ENCODE measurements at regions not wholly inside any gene's neighbourhood (a gene's known extent, or its start where the extent isn't known, plus 50 kb on each side); places are given as distances from the start of the nearest gene placed in this dataset.

- Histone ChIP-seq H3K4me1 (ENCODE audit: control insufficient read depth in 2 of 2, insufficient read depth in 2 of 2, low read length in 2 of 2) (no peaks in the 10 kb centered on the region), H3K4me3 (ENCODE audit: low read length in 2 of 2) (no peak overlapping the region), H3K36me3 (ENCODE audit: control insufficient read depth in 2 of 2, insufficient read depth in 2 of 2, low read length in 2 of 2) (no peaks in the 10 kb centered on the region), H3K9me3 (ENCODE audit: control insufficient read depth in 2 of 2, low read length in 2 of 2) (no peaks in the 10 kb centered on the region), H3K27ac (ENCODE audit: low read depth in 2 of 2, low read length in 2 of 2) (no peak overlapping the region), H3K9ac (ENCODE audit: low read depth in 1 of 2, low read length in 2 of 2) (no peak overlapping the region), H3K27me3 (ENCODE audit: control insufficient read depth in 2 of 2, insufficient read depth in 2 of 2, low read length in 2 of 2) (no peaks in the 10 kb centered on the region)
Measured at GRCh38 chr1:29542548-29542947, 306.2 kb downstream of the PTPRU start.

GRCh38 chr1:29541631-29542030 is 305.3 kb downstream of the PTPRU start:
- no peaks in the 10 kb centered on the region for H3K4me1 ChIP-seq (ENCODE audit: control insufficient read depth in 2 of 2, insufficient read depth in 2 of 2, low read length in 2 of 2)
- H3K9ac ChIP-seq (ENCODE audit: low read depth in 1 of 2, low read length in 2 of 2), result no peak overlapping the region
- H3K27me3 ChIP-seq (ENCODE audit: control insufficient read depth in 2 of 2, insufficient read depth in 2 of 2, low read length in 2 of 2), result no peaks in the 10 kb centered on the region
- no peaks in the 10 kb centered on the region for H3K9me3 ChIP-seq (ENCODE audit: control insufficient read depth in 2 of 2, low read length in 2 of 2)
- no peak overlapping the region for H3K4me3 ChIP-seq (ENCODE audit: low read length in 2 of 2)
- no peak overlapping the region for H3K27ac ChIP-seq (ENCODE audit: low read depth in 2 of 2, low read length in 2 of 2)
- H3K36me3 ChIP-seq (ENCODE audit: control insufficient read depth in 2 of 2, insufficient read depth in 2 of 2, low read length in 2 of 2), result no peaks in the 10 kb centered on the region

- H3K4me1 ChIP-seq (ENCODE audit: control insufficient read depth in 2 of 2, insufficient read depth in 2 of 2, low read length in 2 of 2), result no peaks in the 10 kb centered on the region
- no peak overlapping the region for H3K9ac ChIP-seq (ENCODE audit: low read depth in 1 of 2, low read length in 2 of 2)
- H3K27ac ChIP-seq (ENCODE audit: low read depth in 2 of 2, low read length in 2 of 2), result no peak overlapping the region
- no peaks in the 10 kb centered on the region for H3K9me3 ChIP-seq (ENCODE audit: control insufficient read depth in 2 of 2, low read length in 2 of 2)
- H3K4me3 ChIP-seq (ENCODE audit: low read length in 2 of 2), result no peak overlapping the region
- no peaks in the 10 kb centered on the region for H3K27me3 ChIP-seq (ENCODE audit: control insufficient read depth in 2 of 2, insufficient read depth in 2 of 2, low read length in 2 of 2)
- no peaks in the 10 kb centered on the region for H3K36me3 ChIP-seq (ENCODE audit: control insufficient read depth in 2 of 2, insufficient read depth in 2 of 2, low read length in 2 of 2)
Measured at GRCh38 chr1:29540801-29541357, 304.6 kb downstream of the PTPRU start.

- no peak overlapping the region for H3K4me3 ChIP-seq (ENCODE audit: low read length in 2 of 2)
- H3K27me3 ChIP-seq (ENCODE audit: control insufficient read depth in 2 of 2, insufficient read depth in 2 of 2, low read length in 2 of 2), result no peaks in the 10 kb centered on the region
- no peaks in the 10 kb centered on the region for H3K4me1 ChIP-seq (ENCODE audit: control insufficient read depth in 2 of 2, insufficient read depth in 2 of 2, low read length in 2 of 2)
- no peak overlapping the region for H3K9ac ChIP-seq (ENCODE audit: low read depth in 1 of 2, low read length in 2 of 2)
- H3K27ac ChIP-seq (ENCODE audit: low read depth in 2 of 2, low read length in 2 of 2), result no peak overlapping the region
- H3K9me3 ChIP-seq (ENCODE audit: control insufficient read depth in 2 of 2, low read length in 2 of 2), result no peaks in the 10 kb centered on the region
- H3K36me3 ChIP-seq (ENCODE audit: control insufficient read depth in 2 of 2, insufficient read depth in 2 of 2, low read length in 2 of 2), result no peaks in the 10 kb centered on the region
Measured at GRCh38 chr1:29539971-29540370, 303.6 kb downstream of the PTPRU start.

- Histone ChIP-seq H3K9me3 (ENCODE audit: control insufficient read depth in 2 of 2, low read length in 2 of 2) (no peaks in the 10 kb centered on the region), H3K9ac (ENCODE audit: low read depth in 1 of 2, low read length in 2 of 2) (no peak overlapping the region), H3K27me3 (ENCODE audit: control insufficient read depth in 2 of 2, insufficient read depth in 2 of 2, low read length in 2 of 2) (no peaks in the 10 kb centered on the region), H3K4me1 (ENCODE audit: control insufficient read depth in 2 of 2, insufficient read depth in 2 of 2, low read length in 2 of 2) (no peaks in the 10 kb centered on the region), H3K4me3 (ENCODE audit: low read length in 2 of 2) (no peak overlapping the region), H3K27ac (ENCODE audit: low read depth in 2 of 2, low read length in 2 of 2) (no peak overlapping the region), H3K36me3 (ENCODE audit: control insufficient read depth in 2 of 2, insufficient read depth in 2 of 2, low read length in 2 of 2) (no peaks in the 10 kb centered on the region)
Measured at GRCh38 chr1:29538586-29538985, 302.3 kb downstream of the PTPRU start.

- H3K9ac ChIP-seq (ENCODE audit: low read depth in 1 of 2, low read length in 2 of 2), result no peak overlapping the region
Measured at GRCh38 chr1:29532751-29533150, 296.4 kb downstream of the PTPRU start.

GRCh38 chr1:29532285-29532684 is 296.0 kb downstream of the PTPRU start:
- Histone ChIP-seq H3K9ac (ENCODE audit: low read depth in 1 of 2, low read length in 2 of 2) (no peak overlapping the region), H3K27me3 (ENCODE audit: control insufficient read depth in 2 of 2, insufficient read depth in 2 of 2, low read length in 2 of 2) (no peaks in the 10 kb centered on the region), H3K27ac (ENCODE audit: low read depth in 2 of 2, low read length in 2 of 2) (no peak overlapping the region), H3K4me3 (ENCODE audit: low read length in 2 of 2) (no peak overlapping the region), H3K36me3 (ENCODE audit: control insufficient read depth in 2 of 2, insufficient read depth in 2 of 2, low read length in 2 of 2) (no peaks in the 10 kb centered on the region), H3K9me3 (ENCODE audit: control insufficient read depth in 2 of 2, low read length in 2 of 2) (no peaks in the 10 kb centered on the region), H3K4me1 (ENCODE audit: control insufficient read depth in 2 of 2, insufficient read depth in 2 of 2, low read length in 2 of 2) (no peaks in the 10 kb centered on the region)

More at GRCh38 chr1:29532751-29533150, 296.4 kb downstream of the PTPRU start:
- H3K4me3 ChIP-seq (ENCODE audit: low read length in 2 of 2), result no peak overlapping the region
- no peaks in the 10 kb centered on the region for H3K9me3 ChIP-seq (ENCODE audit: control insufficient read depth in 2 of 2, low read length in 2 of 2)
- no peaks in the 10 kb centered on the region for H3K27me3 ChIP-seq (ENCODE audit: control insufficient read depth in 2 of 2, insufficient read depth in 2 of 2, low read length in 2 of 2)
- H3K4me1 ChIP-seq (ENCODE audit: control insufficient read depth in 2 of 2, insufficient read depth in 2 of 2, low read length in 2 of 2), result no peaks in the 10 kb centered on the region
- H3K36me3 ChIP-seq (ENCODE audit: control insufficient read depth in 2 of 2, insufficient read depth in 2 of 2, low read length in 2 of 2), result no peaks in the 10 kb centered on the region
- H3K27ac ChIP-seq (ENCODE audit: low read depth in 2 of 2, low read length in 2 of 2), result no peak overlapping the region

GRCh38 chr1:29531596-29531995 is 295.3 kb downstream of the PTPRU start:
- Histone ChIP-seq H3K9me3 (ENCODE audit: control insufficient read depth in 2 of 2, low read length in 2 of 2) (no peaks in the 10 kb centered on the region), H3K27me3 (ENCODE audit: control insufficient read depth in 2 of 2, insufficient read depth in 2 of 2, low read length in 2 of 2) (peaks cover 0 to 2% of the 10 kb centered on the region in 2 donors), H3K36me3 (ENCODE audit: control insufficient read depth in 2 of 2, insufficient read depth in 2 of 2, low read length in 2 of 2) (no peaks in the 10 kb centered on the region), H3K9ac (ENCODE audit: low read depth in 1 of 2, low read length in 2 of 2) (no peak overlapping the region), H3K4me1 (ENCODE audit: control insufficient read depth in 2 of 2, insufficient read depth in 2 of 2, low read length in 2 of 2) (no peaks in the 10 kb centered on the region), H3K27ac (ENCODE audit: low read depth in 2 of 2, low read length in 2 of 2) (no peak overlapping the region), H3K4me3 (ENCODE audit: low read length in 2 of 2) (no peak overlapping the region)

- H3K4me3 ChIP-seq (ENCODE audit: low read length in 2 of 2), result no peak overlapping the region
- H3K4me1 ChIP-seq (ENCODE audit: control insufficient read depth in 2 of 2, insufficient read depth in 2 of 2, low read length in 2 of 2), result no peaks in the 10 kb centered on the region
- H3K9me3 ChIP-seq (ENCODE audit: control insufficient read depth in 2 of 2, low read length in 2 of 2), result no peaks in the 10 kb centered on the region
- H3K27ac ChIP-seq (ENCODE audit: low read depth in 2 of 2, low read length in 2 of 2), result no peak overlapping the region
- H3K27me3 ChIP-seq (ENCODE audit: control insufficient read depth in 2 of 2, insufficient read depth in 2 of 2, low read length in 2 of 2), result peaks cover 0 to 4% of the 10 kb centered on the region in 2 donors
- H3K36me3 ChIP-seq (ENCODE audit: control insufficient read depth in 2 of 2, insufficient read depth in 2 of 2, low read length in 2 of 2), result no peaks in the 10 kb centered on the region
- no peak overlapping the region for H3K9ac ChIP-seq (ENCODE audit: low read depth in 1 of 2, low read length in 2 of 2)
Measured at GRCh38 chr1:29529677-29530278, 293.5 kb downstream of the PTPRU start.

GRCh38 chr1:29527314-29528004 is 291.1 kb downstream of the PTPRU start:
- Histone ChIP-seq H3K4me3 (ENCODE audit: low read length in 2 of 2) (no peak overlapping the region), H3K27me3 (ENCODE audit: control insufficient read depth in 2 of 2, insufficient read depth in 2 of 2, low read length in 2 of 2) (peaks cover 0 to 4% of the 10 kb centered on the region in 2 donors), H3K36me3 (ENCODE audit: control insufficient read depth in 2 of 2, insufficient read depth in 2 of 2, low read length in 2 of 2) (no peaks in the 10 kb centered on the region), H3K9ac (ENCODE audit: low read depth in 1 of 2, low read length in 2 of 2) (no peak overlapping the region), H3K4me1 (ENCODE audit: control insufficient read depth in 2 of 2, insufficient read depth in 2 of 2, low read length in 2 of 2) (no peaks in the 10 kb centered on the region), H3K27ac (ENCODE audit: low read depth in 2 of 2, low read length in 2 of 2) (no peak overlapping the region), H3K9me3 (ENCODE audit: control insufficient read depth in 2 of 2, low read length in 2 of 2) (no peaks in the 10 kb centered on the region)

Data from mucosa of rectum (tissue), 2 donors.